IMR-90 (cell line): ENCODE measurements at regions not wholly inside any gene's neighbourhood (a gene's known extent, or its start where the extent isn't known, plus 50 kb on each side); places are given as distances from the start of the nearest gene placed in this dataset.

Experiments
- CEBPB ChIP-seq: IDR thresholded peaks from 2 replicates; pipeline ENCODE4 v1.6.1; 2012; ENCODE audit warnings: low read depth, low read length, improper control_type of control experiment
- CHD1 ChIP-seq: IDR thresholded peaks from 2 replicates; pipeline ENCODE4 v1.6.1; 2012; ENCODE audit warnings: low read depth, low read length, improper control_type of control experiment
- FOS ChIP-seq: fragments of 150-350 bp; IDR thresholded peaks from 2 replicates; pipeline ENCODE4 v1.6.1; 2016; ENCODE audit warnings: low read depth, low read length
- MAZ ChIP-seq: IDR thresholded peaks from 2 replicates; pipeline ENCODE4 v1.6.1; 2012; ENCODE audit warnings: low read depth, mild to moderate bottlenecking, low read length, improper control_type of control experiment, moderate library complexity, borderline replicate concordance
- MXI1 ChIP-seq: IDR thresholded peaks from 2 replicates; pipeline ENCODE4 v1.6.1; 2012; ENCODE audit warnings: low read depth, mild to moderate bottlenecking, low read length, moderate library complexity, borderline replicate concordance
- NFE2L2 ChIP-seq: fragments of 150-350 bp; IDR thresholded peaks from 2 replicates; pipeline ENCODE4 v1.6.1; 2016; ENCODE audit warnings: low read depth, mild to moderate bottlenecking, low read length
- POLR2A ChIP-seq: IDR thresholded peaks from 2 replicates; pipeline ENCODE4 v1.6.1; 2012; ENCODE audit warnings: mild to moderate bottlenecking, low read depth, low read length
- RAD21 ChIP-seq: IDR thresholded peaks from 2 replicates; pipeline ENCODE4 v1.6.1; 2012; ENCODE audit warnings: low read length, improper control_type of control experiment
- RCOR1 ChIP-seq: IDR thresholded peaks from 2 replicates; pipeline ENCODE4 v1.6.1; 2012; ENCODE audit warnings: mild to moderate bottlenecking, low read length, improper control_type of control experiment; ENCODE audit not compliant: insufficient replicate concordance
- RFX5 ChIP-seq: IDR thresholded peaks from 2 replicates; pipeline ENCODE4 v1.8.0; 2012; ENCODE audit warnings: low read depth, mild to moderate bottlenecking, low read length, moderate library complexity
- SMC3 ChIP-seq: fragments of 150-350 bp; IDR thresholded peaks from 2 replicates; pipeline ENCODE4 v1.6.1; 2016; ENCODE audit warnings: low read depth, mild to moderate bottlenecking, antibody characterized with exemption, low read length, moderate library complexity
- TF ChIP-seq, protein P1 (sequence below): conservative IDR thresholded peaks from 2 replicates; pipeline ENCODE4 v1.5.1; 2012; ENCODE audit warnings: mild to moderate bottlenecking, low read depth, low read length, improper control_type of control experiment
- TF ChIP-seq, protein P2 (sequence below): fragments of 150-350 bp; IDR thresholded peaks from 2 replicates; pipeline ENCODE4 v1.6.1; 2016; ENCODE audit warnings: low read depth, mild to moderate bottlenecking, low read length, moderate library complexity, borderline replicate concordance
- TF ChIP-seq, protein P3 (sequence below): fragments of 150-350 bp; IDR thresholded peaks from 2 replicates; pipeline ENCODE4 v1.6.1; 2017; ENCODE audit warnings: mild to moderate bottlenecking, antibody characterized with exemption, low read length, low read depth

DNA sequence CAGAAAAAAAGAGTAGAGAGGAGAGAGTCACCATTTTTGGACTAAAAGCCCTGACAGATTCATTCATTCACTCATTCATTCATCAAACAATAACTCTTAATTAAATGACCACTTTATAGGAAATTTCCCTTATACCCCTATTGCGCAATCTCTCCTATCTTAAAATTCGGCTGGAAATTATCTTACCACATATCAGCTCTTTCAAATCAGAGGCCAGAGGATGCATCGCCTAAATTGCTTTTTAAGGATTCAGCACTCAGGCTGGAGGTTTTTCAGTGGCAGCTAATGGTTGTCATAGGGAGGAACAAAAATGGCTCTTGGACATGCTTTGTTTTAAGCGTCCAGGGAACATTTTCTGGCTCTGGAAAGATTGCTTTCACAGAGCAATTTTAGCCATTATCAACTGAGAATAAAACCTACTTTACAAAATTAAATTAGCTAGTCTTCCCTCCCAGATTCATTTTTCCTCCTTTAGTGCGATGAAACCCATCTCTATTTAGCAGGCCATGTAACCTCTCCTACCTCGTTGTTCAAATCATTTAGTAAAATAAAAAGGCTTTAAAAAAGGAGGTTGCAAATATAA is 115.2 kb downstream of the OLFM4 start:
- no peak for TF ChIP-seq NFE2L2
- TF ChIP-seq, protein P1, sequence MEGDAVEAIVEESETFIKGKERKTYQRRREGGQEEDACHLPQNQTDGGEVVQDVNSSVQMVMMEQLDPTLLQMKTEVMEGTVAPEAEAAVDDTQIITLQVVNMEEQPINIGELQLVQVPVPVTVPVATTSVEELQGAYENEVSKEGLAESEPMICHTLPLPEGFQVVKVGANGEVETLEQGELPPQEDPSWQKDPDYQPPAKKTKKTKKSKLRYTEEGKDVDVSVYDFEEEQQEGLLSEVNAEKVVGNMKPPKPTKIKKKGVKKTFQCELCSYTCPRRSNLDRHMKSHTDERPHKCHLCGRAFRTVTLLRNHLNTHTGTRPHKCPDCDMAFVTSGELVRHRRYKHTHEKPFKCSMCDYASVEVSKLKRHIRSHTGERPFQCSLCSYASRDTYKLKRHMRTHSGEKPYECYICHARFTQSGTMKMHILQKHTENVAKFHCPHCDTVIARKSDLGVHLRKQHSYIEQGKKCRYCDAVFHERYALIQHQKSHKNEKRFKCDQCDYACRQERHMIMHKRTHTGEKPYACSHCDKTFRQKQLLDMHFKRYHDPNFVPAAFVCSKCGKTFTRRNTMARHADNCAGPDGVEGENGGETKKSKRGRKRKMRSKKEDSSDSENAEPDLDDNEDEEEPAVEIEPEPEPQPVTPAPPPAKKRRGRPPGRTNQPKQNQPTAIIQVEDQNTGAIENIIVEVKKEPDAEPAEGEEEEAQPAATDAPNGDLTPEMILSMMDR, result no peak
- TF ChIP-seq POLR2A, result no peak
- TF ChIP-seq MXI1, result no peak
- TF ChIP-seq CHD1, result no peak
- no peak for TF ChIP-seq SMC3
- TF ChIP-seq, protein P2, sequence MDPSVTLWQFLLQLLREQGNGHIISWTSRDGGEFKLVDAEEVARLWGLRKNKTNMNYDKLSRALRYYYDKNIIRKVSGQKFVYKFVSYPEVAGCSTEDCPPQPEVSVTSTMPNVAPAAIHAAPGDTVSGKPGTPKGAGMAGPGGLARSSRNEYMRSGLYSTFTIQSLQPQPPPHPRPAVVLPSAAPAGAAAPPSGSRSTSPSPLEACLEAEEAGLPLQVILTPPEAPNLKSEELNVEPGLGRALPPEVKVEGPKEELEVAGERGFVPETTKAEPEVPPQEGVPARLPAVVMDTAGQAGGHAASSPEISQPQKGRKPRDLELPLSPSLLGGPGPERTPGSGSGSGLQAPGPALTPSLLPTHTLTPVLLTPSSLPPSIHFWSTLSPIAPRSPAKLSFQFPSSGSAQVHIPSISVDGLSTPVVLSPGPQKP, result no peak
- TF ChIP-seq CEBPB, result peak; percentile 96
- TF ChIP-seq RAD21, result no peak
- TF ChIP-seq, protein P3, sequence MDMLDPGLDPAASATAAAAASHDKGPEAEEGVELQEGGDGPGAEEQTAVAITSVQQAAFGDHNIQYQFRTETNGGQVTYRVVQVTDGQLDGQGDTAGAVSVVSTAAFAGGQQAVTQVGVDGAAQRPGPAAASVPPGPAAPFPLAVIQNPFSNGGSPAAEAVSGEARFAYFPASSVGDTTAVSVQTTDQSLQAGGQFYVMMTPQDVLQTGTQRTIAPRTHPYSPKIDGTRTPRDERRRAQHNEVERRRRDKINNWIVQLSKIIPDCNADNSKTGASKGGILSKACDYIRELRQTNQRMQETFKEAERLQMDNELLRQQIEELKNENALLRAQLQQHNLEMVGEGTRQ, result no peak
- no peak for TF ChIP-seq RCOR1
- no peak for TF ChIP-seq MAZ
- no peak for TF ChIP-seq RFX5
- TF ChIP-seq FOS, result no peak
